IPS-NIHi7 (cell line): ENCODE measurements at regions not wholly inside any gene's neighbourhood (a gene's known extent, or its start where the extent isn't known, plus 50 kb on each side); places are given as distances from the start of the nearest gene placed in this dataset.
"Not testable (repeated sequence)": the region's sequence is repeated elsewhere in the genome, so short reads cannot be mapped to it uniquely, and the experiment has no call there.

Source experiments
- DNase-seq: peaks from one replicate; pipeline ENCODE4 v3.0.0; 2012; ENCODE audit warnings: mixed read lengths; ENCODE audit errors: extremely low spot score

DNA sequence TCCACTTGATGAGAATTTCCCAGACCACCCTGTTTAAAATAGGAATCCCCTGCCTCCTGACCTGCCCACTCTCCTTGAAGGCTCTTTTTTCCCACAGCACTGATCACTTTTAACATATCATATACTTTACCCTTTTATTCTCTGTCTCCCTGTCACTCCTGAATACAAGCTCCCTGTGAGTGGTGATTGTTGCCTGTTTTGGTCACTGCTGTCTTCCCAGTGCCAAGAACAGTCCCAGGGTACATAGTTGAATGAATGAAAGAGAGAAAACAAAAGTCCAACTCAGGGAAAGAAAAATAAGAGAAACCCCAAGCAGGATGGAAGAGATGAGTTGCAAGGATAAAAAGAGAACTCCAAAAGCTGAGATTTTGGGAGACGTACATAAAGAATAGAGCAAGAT lies 500.3 kb upstream of the LMCD1 start:
- DNase-seq = no peak

DNA sequence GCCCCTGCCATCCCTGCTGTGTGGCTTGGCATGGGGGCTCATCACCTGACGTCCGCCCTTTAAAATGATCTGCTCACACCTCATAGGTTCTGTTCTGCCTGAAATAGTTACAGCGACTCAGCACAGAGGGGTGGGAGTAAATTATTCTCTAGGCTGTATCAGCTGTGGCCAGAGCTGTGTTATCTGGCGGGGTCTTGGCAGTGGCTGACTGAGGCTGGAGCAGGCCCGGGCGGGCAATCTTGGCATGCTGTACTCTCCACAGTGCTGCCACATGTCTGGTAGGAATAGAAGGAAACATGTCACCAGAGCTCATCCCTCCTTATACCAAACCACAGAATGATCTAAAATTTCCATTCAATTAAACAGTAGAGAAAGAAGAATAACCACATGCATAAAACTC lies 499.9 kb upstream of the LMCD1 start:
- DNase-seq = no peak

GRCh38 chr3:8011902-8012301 lies 489.7 kb upstream of the LMCD1 start:
- no peak for DNase-seq

- no peak for DNase-seq
Measured at GRCh38 chr3:8020047-8020841, 481.4 kb upstream of the LMCD1 start.

DNA sequence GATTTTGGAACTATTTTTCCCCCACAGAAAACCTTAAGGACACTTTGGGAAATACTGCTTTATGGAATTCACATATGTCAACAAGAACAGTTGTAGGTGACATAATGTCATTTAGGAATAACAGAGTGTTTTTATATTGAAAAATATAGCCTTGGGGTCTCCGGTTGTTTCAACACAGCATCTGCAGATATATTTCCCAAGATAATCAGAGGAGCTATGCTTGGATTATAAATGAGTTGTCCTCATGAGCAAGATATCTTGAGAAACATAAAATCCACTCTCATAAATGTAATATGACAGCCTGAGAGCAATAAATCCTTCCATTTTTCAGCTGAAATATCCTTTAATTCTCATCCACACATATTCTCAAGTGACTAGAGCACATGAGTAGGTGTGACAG lies 473.7 kb upstream of the LMCD1 start:
- no peak for DNase-seq

DNA sequence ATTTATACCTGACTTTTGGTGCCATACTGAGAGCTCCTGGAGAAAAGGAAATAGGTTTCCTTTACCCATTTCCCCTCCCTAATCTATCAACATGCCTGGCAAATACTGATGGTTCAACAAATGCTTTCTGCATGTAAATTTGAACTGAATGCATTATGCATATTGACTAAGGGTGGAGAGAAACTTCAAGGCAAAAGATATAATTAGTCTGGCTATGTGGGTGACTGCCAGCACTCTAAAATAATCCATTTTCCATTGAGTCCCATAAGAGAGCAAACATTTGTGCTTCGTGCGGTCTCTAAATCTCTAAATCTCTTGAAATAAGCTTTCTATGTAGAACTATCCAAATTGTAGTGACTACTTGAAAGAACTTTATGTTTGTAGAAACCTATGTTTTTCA lies 451.3 kb upstream of the LMCD1 start:
- no peak for DNase-seq

DNA sequence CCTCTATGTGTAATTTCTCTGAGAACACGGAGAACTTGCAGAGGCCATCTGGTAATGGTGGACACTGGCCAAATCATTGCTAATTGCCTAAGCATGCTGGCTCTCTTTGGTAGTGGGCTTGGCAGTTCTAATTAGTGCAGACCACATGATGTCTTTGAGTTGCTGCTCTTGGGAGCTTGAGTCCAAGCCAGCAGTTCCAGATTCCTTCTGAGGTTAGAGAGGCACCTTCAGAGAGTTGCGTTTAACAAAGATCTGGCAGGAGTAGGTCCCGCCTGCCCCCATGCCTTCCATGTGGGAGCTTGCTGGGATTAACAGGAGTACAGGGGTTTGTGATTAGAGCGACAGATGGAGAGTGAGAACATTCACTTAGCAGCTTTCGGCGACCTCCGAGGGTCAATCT lies 449.0 kb upstream of the LMCD1 start:
- DNase-seq = no peak

DNA sequence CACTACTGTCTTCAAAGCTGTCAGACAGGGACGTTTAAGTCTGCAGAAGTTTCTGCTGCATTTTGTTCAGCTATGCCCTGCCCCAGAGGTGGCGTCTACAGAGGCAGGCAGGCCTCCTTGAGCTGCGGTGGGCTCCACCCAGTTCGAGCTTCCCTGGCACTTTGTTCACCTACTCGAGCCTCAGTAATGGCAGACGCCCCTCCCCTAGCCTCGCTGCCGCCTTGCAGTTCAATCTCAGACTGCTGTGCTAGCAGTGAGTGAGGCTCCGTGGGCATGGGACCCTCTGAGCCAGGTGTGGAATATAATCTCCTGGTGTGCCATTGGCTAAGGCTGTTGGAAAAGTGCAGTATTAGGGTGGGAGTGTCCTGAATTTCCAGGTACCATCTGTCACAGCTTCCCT lies 433.5 kb upstream of the LMCD1 start:
- DNase-seq = not testable (repeated sequence)

DNA sequence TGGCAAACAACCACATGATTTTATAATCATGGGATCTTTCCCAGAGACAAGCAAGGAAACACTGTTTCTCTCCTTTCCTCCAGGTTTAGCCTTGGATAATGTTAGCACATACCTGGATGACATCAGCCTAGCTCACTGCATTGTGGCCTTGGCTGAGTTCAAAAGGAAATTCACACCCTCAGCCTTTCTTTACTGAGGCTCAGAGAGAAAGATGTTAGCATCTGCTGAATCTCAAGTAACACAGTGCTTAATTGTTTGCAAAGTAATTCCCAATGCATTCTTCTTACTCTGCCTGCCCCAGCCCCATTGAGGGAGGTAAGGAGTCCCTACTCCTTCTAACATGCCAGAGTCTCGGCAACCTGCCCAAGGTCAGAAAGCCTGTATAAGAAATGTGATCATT lies 432.2 kb upstream of the LMCD1 start:
- peak; percentile 18 for DNase-seq

GRCh38 chr3:8070011-8070410 lies 431.6 kb upstream of the LMCD1 start:
- no peak for DNase-seq

GRCh38 chr3:8074740-8075139 lies 426.9 kb upstream of the LMCD1 start:
- DNase-seq = not testable (repeated sequence)

- no peak for DNase-seq
Measured at GRCh38 chr3:8077126-8077525, 424.5 kb upstream of the LMCD1 start.

- no peak for DNase-seq
Measured at GRCh38 chr3:8080464-8080863, 421.2 kb upstream of the LMCD1 start.

DNA sequence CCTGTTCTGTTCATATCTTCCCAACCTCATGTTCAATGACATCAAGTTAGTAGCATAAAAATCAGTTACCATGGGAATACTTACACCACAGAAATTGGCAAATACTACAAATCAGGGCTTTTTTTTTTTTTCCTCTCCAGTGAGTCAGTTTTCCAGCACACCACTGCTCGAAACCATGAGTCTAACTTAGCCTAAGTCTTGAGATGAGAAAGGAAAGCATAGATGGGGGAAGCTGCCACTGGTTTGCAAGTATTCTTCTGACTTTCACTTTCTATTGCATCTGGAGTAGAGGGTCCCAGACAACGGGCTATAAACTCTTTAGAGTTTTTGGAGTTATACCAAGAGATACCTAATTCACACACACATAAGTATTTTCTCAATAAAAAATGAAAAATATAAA lies 416.1 kb upstream of the LMCD1 start:
- no peak for DNase-seq

- no peak for DNase-seq
Measured at GRCh38 chr3:8087951-8088350, 413.7 kb upstream of the LMCD1 start.

GRCh38 chr3:8094415-8094814 lies 407.2 kb upstream of the LMCD1 start:
- no peak for DNase-seq

GRCh38 chr3:8095724-8096123 lies 405.9 kb upstream of the LMCD1 start:
- DNase-seq = peak; percentile 78

- DNase-seq = no peak
Measured at GRCh38 chr3:8097690-8098089, 403.9 kb upstream of the LMCD1 start.

- no peak for DNase-seq
Measured at GRCh38 chr3:8103954-8104353, 397.7 kb upstream of the LMCD1 start.

DNA sequence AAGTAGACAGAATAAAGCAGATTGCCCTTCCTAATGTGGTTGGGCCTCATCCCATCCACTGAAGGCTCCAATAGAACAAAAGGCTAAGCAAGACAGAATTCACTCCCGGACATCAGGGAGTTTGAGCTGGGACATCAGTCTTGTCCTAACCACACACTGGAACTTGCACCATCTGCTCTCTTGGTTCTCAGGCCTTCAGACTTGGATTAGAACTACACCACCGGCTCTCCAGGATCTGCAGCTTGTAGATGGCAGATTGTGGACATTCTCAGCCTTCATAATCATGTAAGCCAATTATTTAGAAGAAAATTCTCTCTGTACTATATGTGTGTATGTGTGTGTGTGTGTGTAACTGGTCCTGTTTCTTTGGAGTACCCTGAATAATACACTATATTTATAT lies 394.7 kb upstream of the LMCD1 start:
- no peak for DNase-seq

DNA sequence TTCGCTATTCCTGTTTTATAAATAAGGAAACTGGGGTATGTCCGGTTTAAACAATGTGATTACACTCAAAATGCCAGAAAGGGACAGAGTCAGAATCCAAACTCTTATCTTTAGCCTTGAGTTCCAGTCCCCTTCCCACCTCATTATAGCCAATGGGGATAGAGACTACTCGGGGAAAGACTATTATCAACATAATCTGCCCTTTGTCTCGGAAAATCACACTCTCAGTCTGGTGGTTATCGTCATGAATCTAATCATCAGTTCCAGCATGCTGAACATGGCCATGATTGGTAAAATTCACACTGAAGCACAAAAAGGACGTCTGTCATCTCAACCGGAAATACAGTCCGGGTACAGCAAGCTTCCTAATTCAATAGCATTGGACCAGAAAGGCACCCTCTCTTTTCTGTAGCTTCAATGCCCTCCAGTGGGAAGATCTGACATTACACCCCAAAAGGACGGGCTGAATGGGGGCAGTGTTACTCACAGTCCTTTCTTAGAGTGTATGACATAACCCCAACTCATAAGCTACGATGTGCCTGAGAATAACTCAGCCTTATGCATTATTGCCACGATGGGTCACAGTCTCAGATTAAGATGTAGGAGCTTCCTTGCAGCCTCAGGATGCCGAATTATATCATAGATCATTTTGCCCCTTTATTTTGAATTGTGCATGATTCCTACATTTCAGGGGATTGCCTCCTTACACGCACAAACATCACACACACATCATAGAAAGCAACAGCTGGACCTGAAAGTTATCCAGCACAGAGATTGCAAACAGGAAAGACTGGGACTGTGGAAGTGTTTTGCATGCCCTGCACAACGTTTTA lies 390.4 kb upstream of the LMCD1 start:
- DNase-seq = peak; percentile 70

DNA sequence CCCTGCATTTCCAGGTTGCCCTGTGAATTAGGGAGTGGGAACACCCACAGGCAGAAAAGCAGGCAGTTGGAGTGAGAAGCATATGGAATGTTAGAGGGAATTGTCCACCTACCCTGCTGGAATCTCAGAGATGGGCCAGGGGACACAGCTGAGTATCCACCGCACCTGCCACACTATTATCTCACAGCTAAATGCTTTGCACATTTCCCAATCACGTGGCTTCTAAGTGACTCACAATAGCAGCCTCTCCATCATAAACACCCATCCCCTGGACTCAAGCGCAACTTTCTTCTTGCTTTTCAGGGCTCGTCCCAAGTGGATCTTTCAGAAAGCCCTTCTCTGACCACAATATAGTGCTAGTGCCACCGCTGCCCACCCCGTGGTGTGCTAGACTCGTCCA lies 389.0 kb upstream of the LMCD1 start:
- no peak for DNase-seq

DNA sequence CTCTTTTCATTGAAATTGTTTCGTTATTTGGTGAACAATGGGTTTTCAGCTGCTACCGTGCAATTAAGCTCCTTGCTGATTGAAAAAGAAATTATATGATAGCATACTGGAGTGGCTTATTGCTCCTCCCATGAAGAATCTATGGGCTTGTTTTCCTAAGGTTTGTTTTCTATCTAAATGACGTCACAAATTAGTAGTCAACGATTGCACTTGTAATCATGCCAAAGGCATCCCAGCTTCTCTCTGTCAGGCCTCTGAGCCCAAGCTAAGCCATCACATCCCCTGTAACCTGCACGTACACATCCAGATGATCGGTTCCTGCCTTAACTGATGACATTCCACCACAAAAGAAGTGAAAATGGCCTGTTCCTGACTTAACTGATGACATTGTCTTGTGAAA lies 388.0 kb upstream of the LMCD1 start:
- DNase-seq = no peak
